Type B pancreatic cell (in vitro differentiated cells): ENCODE measurements at regions not wholly inside any gene's neighbourhood (a gene's known extent, or its start where the extent isn't known, plus 50 kb on each side); places are given as distances from the start of the nearest gene placed in this dataset.

Source experiments
- DNase-seq: peaks from one replicate; pipeline ENCODE4 v3.0.0; 2021; ENCODE audit warnings: mixed read lengths; ENCODE audit not compliant: unreplicated experiment; ENCODE audit errors: extremely low spot score
- H3K27ac Mint-ChIP-seq: 2 replicates; pipeline ENCODE4 v1.8.0; 2021; ENCODE audit warnings: mild to moderate bottlenecking, mixed read lengths
- H3K27me3 Mint-ChIP-seq: 2 replicates; pipeline ENCODE4 v1.8.0; 2021; ENCODE audit warnings: mixed read lengths
- H3K36me3 Mint-ChIP-seq: 2 replicates; pipeline ENCODE4 v1.8.0; 2021; ENCODE audit warnings: mixed read lengths
- H3K4me1 Mint-ChIP-seq: one replicate; pipeline ENCODE4 v1.8.0; 2021; ENCODE audit warnings: mixed read lengths; ENCODE audit not compliant: unreplicated experiment
- H3K4me3 Mint-ChIP-seq: 2 replicates; pipeline ENCODE4 v1.8.0; 2021; ENCODE audit warnings: mild to moderate bottlenecking, mixed read lengths
- H3K9me3 Mint-ChIP-seq: 2 replicates; pipeline ENCODE4 v1.8.0; 2021; ENCODE audit warnings: mixed read lengths
- TF ChIP-seq, protein P1 (sequence below): fragments of 200-600 bp; sonication (generic); conservative IDR thresholded peaks from 2 replicates; pipeline ENCODE4 v1.5.0; 2021; ENCODE audit warnings: antibody characterized with exemption, mild to moderate bottlenecking

DNA sequence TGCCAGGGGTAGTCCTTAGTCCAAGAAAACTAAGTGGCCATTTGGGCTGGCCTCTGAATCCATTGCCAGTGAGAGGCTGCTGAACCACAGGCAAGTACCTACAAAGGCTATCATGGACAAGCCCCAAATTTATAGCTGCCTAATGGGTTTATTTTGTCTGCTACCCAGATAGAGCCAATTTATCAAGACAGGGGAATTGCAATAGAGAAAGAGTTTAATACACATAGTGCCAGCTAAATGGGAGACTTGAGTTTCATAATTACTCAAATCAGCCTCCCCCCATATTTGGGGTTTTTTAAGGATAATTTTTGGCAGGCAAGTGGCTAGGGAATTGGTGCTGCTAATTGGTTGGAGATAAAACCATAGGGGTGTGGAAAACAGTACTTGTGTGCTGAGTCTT lies 73.1 kb upstream of the BMP2K start:
- H3K27me3 Mint-ChIP-seq: no peaks in the 10 kb centered on the region
- no peaks in the 10 kb centered on the region for H3K4me1 Mint-ChIP-seq
- peaks cover 12% of the 10 kb centered on the region for H3K9me3 Mint-ChIP-seq
- no peak overlapping the region for H3K27ac Mint-ChIP-seq
- no peaks in the 10 kb centered on the region for H3K36me3 Mint-ChIP-seq
- DNase-seq: no peak
- H3K4me3 Mint-ChIP-seq: no peak overlapping the region
- TF ChIP-seq, protein P1, sequence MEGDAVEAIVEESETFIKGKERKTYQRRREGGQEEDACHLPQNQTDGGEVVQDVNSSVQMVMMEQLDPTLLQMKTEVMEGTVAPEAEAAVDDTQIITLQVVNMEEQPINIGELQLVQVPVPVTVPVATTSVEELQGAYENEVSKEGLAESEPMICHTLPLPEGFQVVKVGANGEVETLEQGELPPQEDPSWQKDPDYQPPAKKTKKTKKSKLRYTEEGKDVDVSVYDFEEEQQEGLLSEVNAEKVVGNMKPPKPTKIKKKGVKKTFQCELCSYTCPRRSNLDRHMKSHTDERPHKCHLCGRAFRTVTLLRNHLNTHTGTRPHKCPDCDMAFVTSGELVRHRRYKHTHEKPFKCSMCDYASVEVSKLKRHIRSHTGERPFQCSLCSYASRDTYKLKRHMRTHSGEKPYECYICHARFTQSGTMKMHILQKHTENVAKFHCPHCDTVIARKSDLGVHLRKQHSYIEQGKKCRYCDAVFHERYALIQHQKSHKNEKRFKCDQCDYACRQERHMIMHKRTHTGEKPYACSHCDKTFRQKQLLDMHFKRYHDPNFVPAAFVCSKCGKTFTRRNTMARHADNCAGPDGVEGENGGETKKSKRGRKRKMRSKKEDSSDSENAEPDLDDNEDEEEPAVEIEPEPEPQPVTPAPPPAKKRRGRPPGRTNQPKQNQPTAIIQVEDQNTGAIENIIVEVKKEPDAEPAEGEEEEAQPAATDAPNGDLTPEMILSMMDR: no peak

DNA sequence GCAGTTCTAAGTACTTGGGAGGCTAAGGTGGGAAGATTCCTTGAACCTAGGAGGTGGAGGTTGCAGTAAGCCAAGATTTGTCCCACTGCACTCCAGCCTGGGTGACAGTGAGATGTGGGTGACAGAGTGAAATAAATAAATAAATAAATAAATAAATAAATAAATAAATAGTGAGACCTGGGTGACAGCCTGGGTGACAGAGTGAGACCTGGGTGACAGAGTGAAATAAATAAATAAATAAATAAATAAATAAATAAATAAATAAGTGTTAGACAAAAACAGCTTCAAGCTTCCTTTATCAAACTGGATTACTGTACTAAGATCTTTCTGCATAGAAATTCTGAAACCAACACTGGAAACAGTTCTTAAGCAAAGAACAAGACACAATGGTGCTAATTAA lies 71.8 kb upstream of the BMP2K start:
- TF ChIP-seq, protein P1: no peak
- Mint-ChIP-seq H3K4me3 (no peak overlapping the region), H3K4me1 (no peaks in the 10 kb centered on the region), H3K27ac (no peak overlapping the region), H3K9me3 (peaks cover 12% of the 10 kb centered on the region), H3K36me3 (no peaks in the 10 kb centered on the region), H3K27me3 (no peaks in the 10 kb centered on the region)
- DNase-seq: no peak

DNA sequence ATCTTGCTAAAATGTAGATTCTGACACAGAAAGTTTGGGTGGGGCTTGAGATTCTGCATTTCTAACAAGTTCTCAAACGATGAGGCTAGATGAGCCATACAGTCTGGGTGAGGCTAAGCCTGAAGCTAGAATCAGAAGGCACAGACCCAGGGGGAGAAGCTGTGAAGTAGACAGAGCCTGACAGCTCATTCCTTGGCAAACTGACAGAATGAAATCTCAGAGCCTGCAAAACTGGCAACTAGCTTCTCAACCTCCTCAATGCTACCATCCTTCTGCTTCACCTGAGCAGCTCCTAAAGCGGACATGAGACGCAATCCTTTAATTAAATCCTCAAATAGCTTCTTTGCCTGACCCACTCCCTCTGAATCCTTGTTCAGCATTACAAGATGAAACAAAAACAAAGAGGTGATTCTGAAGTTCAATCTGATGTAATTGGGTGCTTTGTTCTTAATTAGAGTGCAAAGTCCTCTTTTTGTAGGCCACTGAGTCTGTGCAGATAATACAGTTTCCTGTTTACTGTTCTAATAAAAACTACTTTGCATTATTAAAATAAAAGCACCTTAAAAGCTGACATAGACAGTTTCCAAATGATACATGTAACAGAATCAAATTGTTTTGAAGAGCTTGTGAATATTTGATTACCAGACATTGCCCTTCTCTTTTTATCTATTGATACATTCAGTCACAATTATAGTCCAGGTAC lies 71.0 kb upstream of the BMP2K start:
- DNase-seq: no peak
- Mint-ChIP-seq H3K27me3 (no peaks in the 10 kb centered on the region), H3K9me3 (peaks cover 12% of the 10 kb centered on the region), H3K4me1 (no peaks in the 10 kb centered on the region), H3K27ac (no peak overlapping the region), H3K36me3 (no peaks in the 10 kb centered on the region), H3K4me3 (no peak overlapping the region)
- TF ChIP-seq, protein P1: no peak

GRCh38 chr4:78706302-78706701 lies 69.8 kb upstream of the BMP2K start:
- Mint-ChIP-seq H3K4me1 (no peaks in the 10 kb centered on the region), H3K27ac (no peak overlapping the region), H3K27me3 (no peaks in the 10 kb centered on the region), H3K4me3 (no peak overlapping the region), H3K36me3 (no peaks in the 10 kb centered on the region), H3K9me3 (peaks cover 9% of the 10 kb centered on the region)
- no peak for DNase-seq
- TF ChIP-seq, protein P1: no peak

- TF ChIP-seq, protein P1: no peak
- Mint-ChIP-seq H3K4me1 (no peaks in the 10 kb centered on the region), H3K9me3 (peaks cover 7% of the 10 kb centered on the region), H3K36me3 (no peaks in the 10 kb centered on the region), H3K27me3 (no peaks in the 10 kb centered on the region), H3K27ac (no peak overlapping the region), H3K4me3 (no peak overlapping the region)
- no peak for DNase-seq
These were observed 68.9 kb upstream of the BMP2K start for GRCh38 chr4:78707268-78707667.
